ENCODE measurements at regions not wholly inside any gene's neighbourhood (a gene's known extent, or its start where the extent isn't known, plus 50 kb on each side); places are given as distances from the start of the nearest gene placed in this dataset.

DNA sequence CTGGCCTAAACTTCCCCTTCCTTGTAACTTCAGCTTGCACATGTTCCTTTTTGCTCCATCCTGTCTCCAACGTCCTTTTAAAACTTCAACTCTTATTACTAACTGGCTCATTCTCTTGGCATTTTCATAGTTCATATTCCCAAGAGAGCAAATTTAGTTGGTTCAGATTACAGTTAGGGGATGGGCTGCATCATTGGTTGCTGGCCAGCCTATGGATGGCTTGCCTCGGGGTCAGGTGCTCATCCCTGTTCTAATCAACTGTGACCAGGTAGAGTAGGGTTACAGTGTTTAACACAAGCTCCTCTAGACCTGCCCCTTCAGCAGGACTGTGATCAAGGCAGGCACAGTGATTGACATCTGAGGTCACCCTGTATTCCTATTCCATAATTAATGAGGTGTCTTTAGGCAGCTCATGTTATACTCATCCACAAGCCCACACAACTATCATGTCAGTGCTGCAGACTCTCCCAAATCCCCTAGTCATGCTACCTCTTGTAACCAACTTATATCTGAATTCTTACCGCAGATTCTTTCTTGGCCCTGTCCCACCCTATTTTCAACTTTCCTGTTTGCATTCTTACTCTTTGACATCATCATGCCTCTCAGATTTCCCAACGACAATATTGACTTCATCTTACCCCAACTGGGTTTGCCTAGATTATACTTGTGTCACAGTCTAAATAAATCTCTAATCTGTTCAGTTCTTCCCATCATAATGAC lies 293.3 kb downstream of the MTX2 start:
- Histone ChIP-seq H2AFZ (no peak overlapping the region), H3K9me3 (ENCODE audit: low read depth) (no peaks in the 10 kb centered on the region), H3K4me2 (no peak overlapping the region), H3K9me2 (replicated peaks; ENCODE audit: insufficient read depth) (no peaks in the 10 kb centered on the region), H4K20me1 (ENCODE audit: insufficient read depth, poor library complexity, severe bottlenecking) (no peaks in the 10 kb centered on the region), H3K27me3 (peaks cover 12% of the 10 kb centered on the region), H3K4me3 (no peak overlapping the region), H3K36me3 (replicated peaks; ENCODE audit: insufficient read depth, low read depth) (no peaks in the 10 kb centered on the region), H3K27ac (no peak overlapping the region), H3K79me2 (no peaks in the 10 kb centered on the region), H3K4me1 (ENCODE audit: insufficient read depth) (no peaks in the 10 kb centered on the region)
- 70% methylated on average over 4 of the region's 4 CpGs for WGBS (ENCODE audit: low lambda C conversion rate, missing lambda C conversion rate)
- DNase-seq (ENCODE audit: low spot score) = no peak
- no peak for TF ChIP-seq EZH2phosphoT487 (IDR thresholded peaks at IDR 0.05; ENCODE audit: low read depth, severe bottlenecking, unreplicated experiment)

DNA sequence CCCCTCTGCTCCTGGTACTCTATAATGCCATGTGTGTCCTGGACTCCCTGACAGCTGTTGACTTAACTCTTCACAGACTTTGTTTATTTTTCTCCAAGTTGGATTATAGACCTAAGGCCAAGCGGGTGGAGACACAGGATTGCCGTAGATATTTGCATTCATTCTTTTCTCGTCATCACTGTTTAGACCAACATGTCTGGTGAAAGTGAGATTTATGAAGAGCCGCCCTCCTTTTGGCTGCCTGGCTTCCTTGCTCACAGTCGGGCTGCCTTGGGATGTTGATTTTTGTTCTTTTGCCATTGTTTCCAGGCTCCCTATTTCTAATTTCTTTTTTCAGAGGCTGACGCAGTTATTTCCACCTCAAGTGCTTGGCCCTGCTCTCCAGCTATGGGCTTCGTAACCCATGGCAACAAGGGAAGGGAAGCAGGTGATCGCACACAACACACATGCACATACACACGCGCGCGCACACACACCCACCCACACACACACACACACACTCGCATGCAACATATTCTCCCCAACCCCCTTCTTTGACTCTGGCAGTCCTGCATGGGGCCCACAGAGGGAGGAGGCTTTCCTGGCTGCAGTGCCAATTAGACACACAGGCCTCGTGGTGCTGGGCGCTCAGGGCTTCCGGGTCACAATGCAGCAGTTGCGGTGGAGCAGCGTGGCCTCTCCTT lies 296.5 kb downstream of the MTX2 start:
- H3K9me2 ChIP-seq (replicated peaks; ENCODE audit: insufficient read depth) = no peaks in the 10 kb centered on the region
- WGBS (ENCODE audit: low lambda C conversion rate, missing lambda C conversion rate) = 82% methylated on average over 18 of the region's 18 CpGs
- peaks cover 2% of the 10 kb centered on the region for H3K27me3 ChIP-seq
- no peaks in the 10 kb centered on the region for H3K79me2 ChIP-seq
- H2AFZ ChIP-seq = no peak overlapping the region
- DNase-seq (ENCODE audit: low spot score) = no peak
- no peak overlapping the region for H3K4me2 ChIP-seq
- no peaks in the 10 kb centered on the region for H3K9me3 ChIP-seq (ENCODE audit: low read depth)
- no peaks in the 10 kb centered on the region for H3K36me3 ChIP-seq (replicated peaks; ENCODE audit: insufficient read depth, low read depth)
- no peak overlapping the region for H3K4me3 ChIP-seq
- TF ChIP-seq, protein P1, sequence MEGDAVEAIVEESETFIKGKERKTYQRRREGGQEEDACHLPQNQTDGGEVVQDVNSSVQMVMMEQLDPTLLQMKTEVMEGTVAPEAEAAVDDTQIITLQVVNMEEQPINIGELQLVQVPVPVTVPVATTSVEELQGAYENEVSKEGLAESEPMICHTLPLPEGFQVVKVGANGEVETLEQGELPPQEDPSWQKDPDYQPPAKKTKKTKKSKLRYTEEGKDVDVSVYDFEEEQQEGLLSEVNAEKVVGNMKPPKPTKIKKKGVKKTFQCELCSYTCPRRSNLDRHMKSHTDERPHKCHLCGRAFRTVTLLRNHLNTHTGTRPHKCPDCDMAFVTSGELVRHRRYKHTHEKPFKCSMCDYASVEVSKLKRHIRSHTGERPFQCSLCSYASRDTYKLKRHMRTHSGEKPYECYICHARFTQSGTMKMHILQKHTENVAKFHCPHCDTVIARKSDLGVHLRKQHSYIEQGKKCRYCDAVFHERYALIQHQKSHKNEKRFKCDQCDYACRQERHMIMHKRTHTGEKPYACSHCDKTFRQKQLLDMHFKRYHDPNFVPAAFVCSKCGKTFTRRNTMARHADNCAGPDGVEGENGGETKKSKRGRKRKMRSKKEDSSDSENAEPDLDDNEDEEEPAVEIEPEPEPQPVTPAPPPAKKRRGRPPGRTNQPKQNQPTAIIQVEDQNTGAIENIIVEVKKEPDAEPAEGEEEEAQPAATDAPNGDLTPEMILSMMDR (IDR thresholded peaks at IDR 0.05; ENCODE audit: poor library complexity) = no peak
- TF ChIP-seq EZH2 (IDR thresholded peaks at IDR 0.05; ENCODE audit: borderline replicate concordance) (no peak), EZH2phosphoT487 (IDR thresholded peaks at IDR 0.05; ENCODE audit: low read depth, severe bottlenecking, unreplicated experiment) (no peak)
- no peaks in the 10 kb centered on the region for H3K4me1 ChIP-seq (ENCODE audit: insufficient read depth)
- no peaks in the 10 kb centered on the region for H4K20me1 ChIP-seq (ENCODE audit: insufficient read depth, poor library complexity, severe bottlenecking)
- H3K27ac ChIP-seq = no peak overlapping the region

DNA sequence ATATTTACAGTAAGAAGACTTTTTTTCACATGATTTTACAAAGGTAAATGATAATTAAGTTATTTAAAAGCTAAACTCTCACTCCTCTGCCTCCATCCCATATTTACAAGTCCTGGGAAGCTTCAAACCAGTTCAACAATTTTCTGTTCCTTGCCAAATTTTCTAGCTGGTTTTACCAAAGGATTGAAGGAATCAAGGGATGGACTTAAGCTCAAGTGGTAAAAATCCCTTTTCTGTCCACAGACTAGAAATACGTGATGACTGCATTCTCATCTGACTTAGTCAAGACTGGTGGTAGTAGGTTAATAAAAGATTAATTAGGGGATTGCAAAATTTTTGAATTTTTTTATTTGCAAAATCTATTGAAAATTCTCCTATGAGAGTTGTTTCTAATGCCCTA lies 297.3 kb downstream of the MTX2 start:
- Histone ChIP-seq H2AFZ (no peak overlapping the region), H3K4me1 (ENCODE audit: insufficient read depth) (no peaks in the 10 kb centered on the region), H4K20me1 (ENCODE audit: insufficient read depth, poor library complexity, severe bottlenecking) (no peaks in the 10 kb centered on the region), H3K36me3 (replicated peaks; ENCODE audit: insufficient read depth, low read depth) (no peaks in the 10 kb centered on the region), H3K4me2 (no peak overlapping the region), H3K79me2 (no peaks in the 10 kb centered on the region), H3K4me3 (no peak overlapping the region), H3K9me3 (ENCODE audit: low read depth) (no peaks in the 10 kb centered on the region), H3K27ac (no peak overlapping the region), H3K9me2 (replicated peaks; ENCODE audit: insufficient read depth) (no peaks in the 10 kb centered on the region), H3K27me3 (no peaks in the 10 kb centered on the region)
- DNase-seq (ENCODE audit: low spot score) = no peak
- no peak for TF ChIP-seq EZH2 (IDR thresholded peaks at IDR 0.05; ENCODE audit: borderline replicate concordance)
- no peak for TF ChIP-seq EZH2phosphoT487 (IDR thresholded peaks at IDR 0.05; ENCODE audit: low read depth, severe bottlenecking, unreplicated experiment)
- TF ChIP-seq, protein P1 (IDR thresholded peaks at IDR 0.05; ENCODE audit: poor library complexity) = no peak
- 86% methylated on average over 1 of the region's 1 CpG for WGBS (ENCODE audit: low lambda C conversion rate, missing lambda C conversion rate)

DNA sequence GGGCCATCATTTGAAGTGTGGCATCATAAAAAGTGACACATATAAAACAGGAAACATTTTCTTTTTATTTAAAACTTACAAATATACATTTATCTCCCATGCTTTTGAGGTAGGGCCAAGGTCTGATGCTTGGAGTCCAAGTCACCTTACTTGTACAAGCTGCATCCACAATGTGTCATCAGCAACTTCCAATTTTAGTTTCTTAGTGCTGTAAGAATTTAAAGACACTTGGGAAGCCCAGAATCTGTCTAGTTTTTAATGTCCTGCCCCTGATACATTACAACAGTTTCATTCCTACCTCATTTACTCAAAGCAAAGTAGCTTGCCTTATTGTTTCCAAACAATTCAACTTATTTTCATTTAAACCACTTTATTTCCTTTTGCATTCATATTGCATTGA lies 297.7 kb downstream of the MTX2 start:
- H3K36me3 ChIP-seq (replicated peaks; ENCODE audit: insufficient read depth, low read depth) = no peaks in the 10 kb centered on the region
- TF ChIP-seq EZH2phosphoT487 (IDR thresholded peaks at IDR 0.05; ENCODE audit: low read depth, severe bottlenecking, unreplicated experiment) (no peak), EZH2 (IDR thresholded peaks at IDR 0.05; ENCODE audit: borderline replicate concordance) (no peak)
- TF ChIP-seq, protein P1 (IDR thresholded peaks at IDR 0.05; ENCODE audit: poor library complexity) = no peak
- no peaks in the 10 kb centered on the region for H3K27me3 ChIP-seq
- no peak overlapping the region for H2AFZ ChIP-seq
- no peaks in the 10 kb centered on the region for H3K4me1 ChIP-seq (ENCODE audit: insufficient read depth)
- no peak overlapping the region for H3K4me2 ChIP-seq
- no peak overlapping the region for H3K4me3 ChIP-seq
- no peak overlapping the region for H3K27ac ChIP-seq
- no peaks in the 10 kb centered on the region for H3K79me2 ChIP-seq
- H3K9me3 ChIP-seq (ENCODE audit: low read depth) = no peaks in the 10 kb centered on the region
- DNase-seq (ENCODE audit: low spot score) = no peak
- no peaks in the 10 kb centered on the region for H4K20me1 ChIP-seq (ENCODE audit: insufficient read depth, poor library complexity, severe bottlenecking)
- no peaks in the 10 kb centered on the region for H3K9me2 ChIP-seq (replicated peaks; ENCODE audit: insufficient read depth)
